ENCODE measurements at regions not wholly inside any gene's neighbourhood (a gene's known extent, or its start where the extent isn't known, plus 50 kb on each side); places are given as distances from the start of the nearest gene placed in this dataset.
"Not testable (repeated sequence)": the region's sequence is repeated elsewhere in the genome, so short reads cannot be mapped to it uniquely, and the experiment has no call there.

DNA sequence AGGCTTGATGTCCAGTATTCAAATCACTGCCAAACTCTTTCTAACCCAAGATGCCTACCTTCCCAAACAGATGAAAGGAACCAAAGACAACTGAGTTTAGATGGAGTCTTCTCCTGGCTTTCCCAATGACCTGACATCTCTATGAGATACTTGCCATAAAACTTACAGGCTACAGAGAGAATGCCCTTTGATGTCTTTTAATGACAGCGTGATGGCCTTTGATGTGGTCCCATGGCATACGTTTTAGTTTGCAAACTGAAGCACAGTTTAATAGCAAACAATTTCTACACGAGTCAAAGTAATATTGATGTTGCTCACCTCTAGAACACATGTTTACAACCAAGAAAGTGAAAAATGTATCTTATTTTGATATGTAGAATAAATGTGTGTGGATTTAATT lies 73.2 kb downstream of the ZIC4 start:
- DNase-seq (no peak), ATAC-seq (ENCODE audit: low FRiP score) (no peak)
- Histone ChIP-seq H3K4me1 (ENCODE audit: control insufficient read depth in 1 of 2, insufficient read depth in 2 of 2, low read length in 2 of 2) (no peaks in the 10 kb centered on the region), H3K27ac (ENCODE audit: low read depth in 1 of 2, low read length in 2 of 2) (no peak overlapping the region), H3K36me3 (ENCODE audit: control insufficient read depth in 1 of 2, insufficient read depth in 2 of 2, low read length in 1 of 2) (no peaks in the 10 kb centered on the region), H3K27me3 (ENCODE audit: control insufficient read depth in 1 of 2, insufficient read depth in 2 of 2, low read length in 1 of 2) (no peaks in the 10 kb centered on the region), H3K4me3 (ENCODE audit: low read length in 2 of 2) (no peak overlapping the region), H3K9me3 (ENCODE audit: control insufficient read depth, low read length) (no peaks in the 10 kb centered on the region)
- 31 to 34% methylated on average over 3 of the region's 3 CpGs for WGBS, 2 donors
- intact Hi-C loops (cut with DNase I), result no loop called here

DNA sequence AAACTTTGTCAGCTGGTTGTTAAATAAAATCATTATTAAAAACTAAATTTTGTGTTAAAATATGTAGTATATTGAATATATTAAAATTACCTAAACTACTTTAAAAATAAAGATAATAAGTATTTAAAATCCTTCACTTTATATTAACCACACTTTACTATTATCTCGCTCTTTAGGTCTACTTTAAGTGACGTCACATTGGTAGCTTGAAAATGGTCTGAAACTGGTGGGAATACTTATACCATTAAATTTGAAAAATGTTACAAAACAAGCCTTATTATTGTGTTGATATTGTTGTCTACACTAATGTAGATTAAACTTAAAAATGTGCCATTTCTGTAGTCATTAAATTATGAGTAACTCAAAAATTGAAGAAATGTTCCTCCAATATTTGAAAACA lies 77.6 kb downstream of the ZIC4 start:
- WGBS, 2 donors, result 83 to 84% methylated on average over 2 of the region's 2 CpGs

DNA sequence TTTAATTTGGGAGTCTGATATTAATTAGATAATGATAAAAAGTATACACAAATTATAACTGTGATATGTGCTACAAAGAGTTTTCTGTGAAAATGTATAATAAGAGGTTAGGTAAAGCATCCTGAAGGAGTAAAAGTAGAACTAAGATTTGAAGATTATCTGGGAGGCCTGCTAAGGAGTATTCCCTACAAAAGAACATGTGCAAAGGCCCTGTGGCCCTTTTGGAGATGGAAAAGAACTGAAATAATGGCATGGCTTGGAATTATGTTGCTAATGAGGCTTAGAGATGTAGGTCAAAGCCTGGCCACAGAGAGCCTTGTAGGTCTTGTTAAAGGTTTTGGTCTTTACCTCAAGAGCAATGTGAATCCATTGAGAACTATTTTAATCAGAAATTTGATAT lies 82.0 kb downstream of the ZIC4 start:
- intact Hi-C loops (cut with DNase I), result no loop called here
- Histone ChIP-seq H3K27ac (ENCODE audit: low read depth in 1 of 2, low read length in 2 of 2) (no peak overlapping the region), H3K27me3 (ENCODE audit: control insufficient read depth in 1 of 2, insufficient read depth in 2 of 2, low read length in 1 of 2) (no peaks in the 10 kb centered on the region), H3K9me3 (ENCODE audit: control insufficient read depth, low read length) (no peaks in the 10 kb centered on the region), H3K4me1 (ENCODE audit: control insufficient read depth in 1 of 2, insufficient read depth in 2 of 2, low read length in 2 of 2) (no peaks in the 10 kb centered on the region), H3K36me3 (ENCODE audit: control insufficient read depth in 1 of 2, insufficient read depth in 2 of 2, low read length in 1 of 2) (no peaks in the 10 kb centered on the region), H3K4me3 (ENCODE audit: low read length in 2 of 2) (no peak overlapping the region)
- ATAC-seq (ENCODE audit: low FRiP score), result no peak
- no peak for DNase-seq

More for the DNA sequence above, 77.6 kb downstream of the ZIC4 start:
- Histone ChIP-seq H3K4me1 (ENCODE audit: control insufficient read depth in 1 of 2, insufficient read depth in 2 of 2, low read length in 2 of 2) (no peaks in the 10 kb centered on the region), H3K27ac (ENCODE audit: low read depth in 1 of 2, low read length in 2 of 2) (no peak overlapping the region), H3K27me3 (ENCODE audit: control insufficient read depth in 1 of 2, insufficient read depth in 2 of 2, low read length in 1 of 2) (no peaks in the 10 kb centered on the region), H3K36me3 (ENCODE audit: control insufficient read depth in 1 of 2, insufficient read depth in 2 of 2, low read length in 1 of 2) (no peaks in the 10 kb centered on the region), H3K9me3 (ENCODE audit: control insufficient read depth, low read length) (no peaks in the 10 kb centered on the region), H3K4me3 (ENCODE audit: low read length in 2 of 2) (no peak overlapping the region)
- DNase-seq (no peak), ATAC-seq (ENCODE audit: low FRiP score) (no peak)
- intact Hi-C loops (cut with DNase I), result no loop called here

DNA sequence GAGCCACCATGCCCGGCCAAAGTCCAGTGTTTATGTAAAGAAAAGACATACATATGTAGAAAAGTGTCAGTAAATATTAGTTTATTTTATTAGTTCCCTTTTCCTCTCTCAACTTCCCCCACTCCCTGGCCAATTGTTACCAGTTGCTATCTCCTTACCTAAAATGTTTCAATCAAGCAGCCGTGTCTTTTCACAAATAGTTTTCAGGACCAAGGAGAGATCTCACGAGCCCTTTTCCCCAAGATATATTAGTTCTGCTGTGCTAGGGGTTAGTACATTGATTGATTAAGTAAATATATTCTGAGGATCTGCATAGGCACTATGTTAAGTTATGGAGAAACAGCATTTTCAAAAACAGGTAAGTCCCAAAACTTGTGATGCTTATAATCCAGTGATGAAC lies 87.4 kb downstream of the ZIC4 start:
- Histone ChIP-seq H3K9me3 (ENCODE audit: control insufficient read depth, low read length) (no peaks in the 10 kb centered on the region), H3K36me3 (ENCODE audit: control insufficient read depth in 1 of 2, insufficient read depth in 2 of 2, low read length in 1 of 2) (no peaks in the 10 kb centered on the region), H3K4me1 (ENCODE audit: control insufficient read depth in 1 of 2, insufficient read depth in 2 of 2, low read length in 2 of 2) (no peaks in the 10 kb centered on the region), H3K4me3 (ENCODE audit: low read length in 2 of 2) (no peak overlapping the region), H3K27ac (ENCODE audit: low read depth in 1 of 2, low read length in 2 of 2) (no peak overlapping the region), H3K27me3 (ENCODE audit: control insufficient read depth in 1 of 2, insufficient read depth in 2 of 2, low read length in 1 of 2) (no peaks in the 10 kb centered on the region)
- WGBS, 2 donors, result 42% methylated on average over 3 of the region's 3 CpGs
- ATAC-seq (ENCODE audit: low FRiP score), result no peak
- intact Hi-C loops (cut with DNase I), result no loop called here
- DNase-seq, result no peak

DNA sequence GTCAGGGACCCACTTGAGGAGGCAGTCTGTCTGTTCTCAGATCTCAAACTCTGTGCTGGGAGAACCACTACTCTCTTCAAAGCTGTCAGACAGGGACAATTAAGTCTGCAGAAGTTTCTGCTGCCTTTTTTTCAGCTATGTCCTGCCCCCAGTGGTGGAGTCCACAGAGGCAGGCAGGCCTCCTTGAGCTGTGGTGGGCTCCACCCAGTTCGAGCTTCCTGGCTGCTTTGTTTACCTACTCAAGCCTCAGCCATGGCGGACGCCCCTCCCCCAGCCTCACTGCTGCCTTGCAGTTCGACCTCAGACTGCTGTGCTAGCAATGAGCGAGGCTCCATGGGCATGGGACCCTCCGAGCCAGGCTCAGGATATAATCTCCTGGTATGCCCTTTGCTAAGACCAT lies 89.3 kb downstream of the ZIC4 start:
- H3K9me3 ChIP-seq (ENCODE audit: control insufficient read depth, low read length); H3K36me3 ChIP-seq (ENCODE audit: control insufficient read depth in 1 of 2, insufficient read depth in 2 of 2, low read length in 1 of 2); intact Hi-C loops (cut with DNase I); ATAC-seq (ENCODE audit: low FRiP score); DNase-seq; H3K4me1 ChIP-seq (ENCODE audit: control insufficient read depth in 1 of 2, insufficient read depth in 2 of 2, low read length in 2 of 2); H3K4me3 ChIP-seq (ENCODE audit: low read length in 2 of 2); H3K27me3 ChIP-seq (ENCODE audit: control insufficient read depth in 1 of 2, insufficient read depth in 2 of 2, low read length in 1 of 2); H3K27ac ChIP-seq (ENCODE audit: low read depth in 1 of 2, low read length in 2 of 2): not testable (repeated sequence)
- 67 to 70% methylated on average over 6 of the region's 6 CpGs for WGBS, 2 donors

DNA sequence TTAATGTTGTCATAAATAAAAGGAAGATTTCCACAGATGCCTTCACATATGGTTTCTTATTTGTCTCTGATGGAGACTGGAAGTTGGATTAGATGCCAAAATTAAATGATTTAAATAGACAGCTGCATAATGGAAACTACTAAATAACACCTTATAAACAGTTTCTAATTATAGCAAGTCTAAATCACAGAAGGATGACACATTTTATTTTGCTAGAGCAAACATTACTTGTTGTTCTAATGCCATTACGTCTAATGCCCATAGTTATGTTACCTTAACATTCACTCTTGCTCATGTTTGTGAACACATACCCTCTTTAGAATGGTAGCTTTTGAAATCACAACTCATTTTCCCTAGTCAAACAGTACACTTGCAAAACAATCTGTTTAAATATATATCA lies 92.8 kb downstream of the ZIC4 start:
- Histone ChIP-seq H3K4me3 (ENCODE audit: low read length in 2 of 2) (no peak overlapping the region), H3K9me3 (ENCODE audit: control insufficient read depth, low read length) (no peaks in the 10 kb centered on the region), H3K27me3 (ENCODE audit: control insufficient read depth in 1 of 2, insufficient read depth in 2 of 2, low read length in 1 of 2) (no peaks in the 10 kb centered on the region), H3K4me1 (ENCODE audit: control insufficient read depth in 1 of 2, insufficient read depth in 2 of 2, low read length in 2 of 2) (no peaks in the 10 kb centered on the region), H3K27ac (ENCODE audit: low read depth in 1 of 2, low read length in 2 of 2) (no peak overlapping the region), H3K36me3 (ENCODE audit: control insufficient read depth in 1 of 2, insufficient read depth in 2 of 2, low read length in 1 of 2) (no peaks in the 10 kb centered on the region)
- DNase-seq, result no peak
- WGBS, 2 donors, result 13 to 32% methylated on average over 1 of the region's 1 CpG
- ATAC-seq (ENCODE audit: low FRiP score), result no peak
- intact Hi-C loops (cut with DNase I), result no loop called here

DNA sequence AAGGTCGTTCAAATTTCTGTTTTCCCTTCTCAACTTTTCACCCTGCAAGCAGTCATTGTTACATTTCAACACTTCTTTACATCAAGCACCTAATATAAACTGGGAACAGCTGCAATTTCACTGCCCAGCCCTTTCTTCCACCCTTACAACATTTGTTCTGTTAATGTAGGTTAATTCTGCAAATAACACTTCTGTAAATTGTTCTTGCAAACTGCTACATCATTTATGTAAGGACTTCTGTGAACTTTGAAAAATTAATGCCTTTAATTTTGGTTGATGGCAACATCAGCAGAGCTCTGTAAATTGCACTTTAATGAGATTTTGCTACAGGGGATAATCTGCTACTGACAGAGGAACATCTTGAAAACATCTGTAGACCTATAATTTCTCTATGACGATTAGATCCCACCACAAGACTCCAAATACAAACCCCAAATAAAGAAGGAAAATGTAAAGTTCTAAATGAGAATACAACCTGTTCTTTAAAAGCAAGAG lies 93.5 kb downstream of the ZIC4 start:
- H3K4me3 ChIP-seq (ENCODE audit: low read length in 2 of 2), result no peak overlapping the region
- no peaks in the 10 kb centered on the region for H3K9me3 ChIP-seq (ENCODE audit: control insufficient read depth, low read length)
- WGBS, 2 donors, result 9 to 23% methylated on average over 2 of the region's 2 CpGs
- H3K27me3 ChIP-seq (ENCODE audit: control insufficient read depth in 1 of 2, insufficient read depth in 2 of 2, low read length in 1 of 2), result no peaks in the 10 kb centered on the region
- H3K36me3 ChIP-seq (ENCODE audit: control insufficient read depth in 1 of 2, insufficient read depth in 2 of 2, low read length in 1 of 2), result no peaks in the 10 kb centered on the region
- H3K27ac ChIP-seq (ENCODE audit: low read depth in 1 of 2, low read length in 2 of 2), result no peak overlapping the region
- no peaks in the 10 kb centered on the region for H3K4me1 ChIP-seq (ENCODE audit: control insufficient read depth in 1 of 2, insufficient read depth in 2 of 2, low read length in 2 of 2)
- intact Hi-C loops (cut with DNase I), result no loop called here
- no peak for ATAC-seq (ENCODE audit: low FRiP score)
- DNase-seq, result no peak

DNA sequence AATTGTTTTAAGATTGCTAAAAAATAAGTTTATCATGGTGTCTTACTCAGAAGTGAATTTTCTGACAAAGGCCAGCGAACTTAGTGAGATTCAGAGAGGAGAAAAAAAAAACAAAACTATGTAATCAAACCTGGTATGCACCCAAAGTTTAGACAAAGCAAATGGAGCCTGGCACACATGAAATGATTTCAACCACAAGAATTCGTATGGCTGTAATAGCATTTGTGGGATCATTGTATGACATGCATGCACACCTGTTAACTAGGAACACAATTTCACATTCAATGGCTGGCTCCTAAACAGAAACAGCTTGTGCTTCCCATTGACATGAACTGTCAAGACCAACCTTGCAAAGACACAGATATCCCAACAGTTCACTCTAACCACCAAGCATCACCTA lies 94.6 kb downstream of the ZIC4 start:
- H3K27ac ChIP-seq (ENCODE audit: low read depth in 1 of 2, low read length in 2 of 2), result no peak overlapping the region
- intact Hi-C loops (cut with DNase I), result no loop called here
- WGBS, 2 donors, result 37 to 45% methylated on average over 2 of the region's 2 CpGs
- no peaks in the 10 kb centered on the region for H3K4me1 ChIP-seq (ENCODE audit: control insufficient read depth in 1 of 2, insufficient read depth in 2 of 2, low read length in 2 of 2)
- no peaks in the 10 kb centered on the region for H3K36me3 ChIP-seq (ENCODE audit: control insufficient read depth in 1 of 2, insufficient read depth in 2 of 2, low read length in 1 of 2)
- ATAC-seq (ENCODE audit: low FRiP score), result no peak
- H3K27me3 ChIP-seq (ENCODE audit: control insufficient read depth in 1 of 2, insufficient read depth in 2 of 2, low read length in 1 of 2), result no peaks in the 10 kb centered on the region
- no peak for DNase-seq
- H3K9me3 ChIP-seq (ENCODE audit: control insufficient read depth, low read length), result no peaks in the 10 kb centered on the region
- no peak overlapping the region for H3K4me3 ChIP-seq (ENCODE audit: low read length in 2 of 2)

DNA sequence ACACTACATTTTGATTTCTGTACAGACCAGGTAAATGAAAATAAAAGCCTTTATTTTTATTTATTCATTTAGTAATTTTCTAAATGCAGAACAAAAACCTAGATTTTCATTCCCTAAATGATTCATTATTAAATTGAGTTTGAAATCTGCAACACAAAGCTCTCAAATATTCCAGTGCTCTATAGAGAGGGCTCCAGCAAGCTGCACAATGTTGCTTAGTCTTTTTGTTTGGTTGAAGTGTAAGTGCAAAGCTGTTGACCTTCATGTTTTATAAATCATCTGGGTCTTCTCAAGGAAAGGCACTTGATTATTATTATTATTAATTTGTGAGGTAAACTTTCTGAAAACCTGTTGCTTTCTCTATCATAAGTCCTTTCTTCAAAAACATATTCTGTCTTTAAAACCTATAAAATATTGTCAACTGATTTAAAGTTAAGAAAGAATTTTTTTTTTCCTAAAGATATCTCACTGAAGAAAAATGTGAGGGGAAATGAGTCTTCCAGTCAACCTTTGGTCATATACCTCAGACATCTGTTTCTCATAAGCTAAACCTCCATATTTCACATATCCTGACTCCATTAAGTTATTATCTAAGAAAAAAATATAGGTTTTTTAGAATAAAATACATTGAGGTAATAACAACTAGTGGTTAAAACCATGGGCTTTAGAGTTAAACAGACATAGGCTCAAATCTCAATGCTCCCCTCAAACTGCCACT lies 100.7 kb downstream of the ZIC4 start:
- H3K36me3 ChIP-seq (ENCODE audit: control insufficient read depth in 1 of 2, insufficient read depth in 2 of 2, low read length in 1 of 2), result no peaks in the 10 kb centered on the region
- H3K27me3 ChIP-seq (ENCODE audit: control insufficient read depth in 1 of 2, insufficient read depth in 2 of 2, low read length in 1 of 2), result no peaks in the 10 kb centered on the region
- H3K9me3 ChIP-seq (ENCODE audit: control insufficient read depth, low read length), result peaks cover 1% of the 10 kb centered on the region
- DNase-seq, result no peak
- no peak overlapping the region for H3K27ac ChIP-seq (ENCODE audit: low read depth in 1 of 2, low read length in 2 of 2)
- no peak for ATAC-seq (ENCODE audit: low FRiP score)
- intact Hi-C loops (cut with DNase I), result no loop called here
- no peaks in the 10 kb centered on the region for H3K4me1 ChIP-seq (ENCODE audit: control insufficient read depth in 1 of 2, insufficient read depth in 2 of 2, low read length in 2 of 2)
- H3K4me3 ChIP-seq (ENCODE audit: low read length in 2 of 2), result no peak overlapping the region

Measured in aorta (tissue), 5 donors.